Activated T-helper 2 cell treated with anti-CD3 and anti-CD28 coated beads, Interferon-gamma antibody, Interleukin-2, Interleukin-4, amounts not matched to agents 10 μg/mL and 5 μg/mL and 100 μg/mL, durations not matched to agents 14 hours and 24 hours and 36 hours (primary cell): ENCODE measurements at regions not wholly inside any gene's neighbourhood (a gene's known extent, or its start where the extent isn't known, plus 50 kb on each side); places are given as distances from the start of the nearest gene placed in this dataset.

Source experiments
- DNase-seq: peaks from one replicate; pipeline ENCODE4 v3.0.0; 2021; ENCODE audit warnings: low spot score
- H3K27ac Mint-ChIP-seq: one replicate; pipeline ENCODE4 v1.8.0; 2021; ENCODE audit warnings: mixed read lengths
- H3K27me3 Mint-ChIP-seq: one replicate; pipeline ENCODE4 v1.8.0; 2021; ENCODE audit warnings: low read depth, mixed read lengths
- H3K36me3 Mint-ChIP-seq: one replicate; pipeline ENCODE4 v1.8.0; 2021; ENCODE audit warnings: low read depth, mixed read lengths
- H3K4me1 Mint-ChIP-seq: one replicate; pipeline ENCODE4 v1.8.0; 2021; ENCODE audit warnings: low read depth, mixed read lengths
- H3K4me3 Mint-ChIP-seq: one replicate; pipeline ENCODE4 v1.8.0; 2021; ENCODE audit warnings: low read depth, mild to moderate bottlenecking, moderate library complexity, mixed read lengths
- H3K9me3 Mint-ChIP-seq: one replicate; pipeline ENCODE4 v1.8.0; 2021; ENCODE audit warnings: mixed read lengths
- intact Hi-C: fragments of 100-400 bp; cut with micrococcal nuclease; formaldehyde crosslinking; loops from one replicate; pipeline ENCODE4 v1.15.1; 2023

DNA sequence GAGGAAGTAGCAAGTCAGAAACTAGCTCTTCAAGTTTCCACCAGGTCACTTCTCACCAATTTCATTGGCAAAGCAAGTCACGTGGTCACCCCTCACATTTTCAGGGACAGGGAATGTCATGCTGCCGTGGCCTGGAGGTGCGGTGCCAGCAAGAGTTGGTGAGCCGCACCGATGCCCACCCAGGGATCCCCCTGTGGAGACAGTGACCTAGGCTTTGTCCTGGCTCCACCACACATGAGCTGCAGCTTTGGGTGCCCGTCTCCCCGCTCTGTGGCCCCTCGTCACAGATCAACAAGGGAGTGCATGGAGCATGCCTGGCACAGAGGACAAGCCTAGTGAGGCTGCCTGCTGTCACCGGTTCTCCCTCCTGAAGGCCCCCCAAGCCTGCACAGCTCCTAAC lies 226.7 kb upstream of the PPP2R2D start:
- H3K9me3 Mint-ChIP-seq = peaks cover 3% of the 10 kb centered on the region

DNA sequence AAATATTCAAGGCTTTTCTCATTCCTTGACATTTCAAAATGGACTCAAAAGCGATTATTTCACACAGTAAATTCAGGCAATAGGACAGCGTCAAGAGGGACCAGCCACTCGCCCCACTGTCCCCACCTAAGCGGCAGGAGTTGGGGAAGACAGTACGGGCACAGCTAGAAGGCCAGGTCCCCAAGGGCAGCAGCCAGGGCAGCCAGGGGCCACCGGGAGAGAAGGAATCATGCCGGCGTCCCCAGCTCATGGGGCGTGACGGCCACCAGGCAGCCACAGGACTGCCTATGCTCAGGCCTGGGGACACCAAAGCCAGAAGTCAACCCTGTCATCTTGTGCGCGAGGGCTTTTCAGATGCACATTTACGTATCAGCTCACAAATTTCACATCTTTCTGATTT lies 225.7 kb upstream of the PPP2R2D start:
- Mint-ChIP-seq H3K27me3 (no peaks in the 10 kb centered on the region), H3K4me1 (no peaks in the 10 kb centered on the region), H3K36me3 (no peaks in the 10 kb centered on the region), H3K4me3 (no peak overlapping the region), H3K9me3 (peaks cover 3% of the 10 kb centered on the region), H3K27ac (no peak overlapping the region)
- intact Hi-C loops = no loop called here
- no peak for DNase-seq

More for the DNA sequence above, 226.7 kb upstream of the PPP2R2D start:
- Mint-ChIP-seq H3K27me3 (no peaks in the 10 kb centered on the region), H3K36me3 (no peaks in the 10 kb centered on the region), H3K4me3 (no peak overlapping the region), H3K4me1 (no peaks in the 10 kb centered on the region), H3K27ac (no peak overlapping the region)
- DNase-seq = no peak
- intact Hi-C loops = no loop called here

DNA sequence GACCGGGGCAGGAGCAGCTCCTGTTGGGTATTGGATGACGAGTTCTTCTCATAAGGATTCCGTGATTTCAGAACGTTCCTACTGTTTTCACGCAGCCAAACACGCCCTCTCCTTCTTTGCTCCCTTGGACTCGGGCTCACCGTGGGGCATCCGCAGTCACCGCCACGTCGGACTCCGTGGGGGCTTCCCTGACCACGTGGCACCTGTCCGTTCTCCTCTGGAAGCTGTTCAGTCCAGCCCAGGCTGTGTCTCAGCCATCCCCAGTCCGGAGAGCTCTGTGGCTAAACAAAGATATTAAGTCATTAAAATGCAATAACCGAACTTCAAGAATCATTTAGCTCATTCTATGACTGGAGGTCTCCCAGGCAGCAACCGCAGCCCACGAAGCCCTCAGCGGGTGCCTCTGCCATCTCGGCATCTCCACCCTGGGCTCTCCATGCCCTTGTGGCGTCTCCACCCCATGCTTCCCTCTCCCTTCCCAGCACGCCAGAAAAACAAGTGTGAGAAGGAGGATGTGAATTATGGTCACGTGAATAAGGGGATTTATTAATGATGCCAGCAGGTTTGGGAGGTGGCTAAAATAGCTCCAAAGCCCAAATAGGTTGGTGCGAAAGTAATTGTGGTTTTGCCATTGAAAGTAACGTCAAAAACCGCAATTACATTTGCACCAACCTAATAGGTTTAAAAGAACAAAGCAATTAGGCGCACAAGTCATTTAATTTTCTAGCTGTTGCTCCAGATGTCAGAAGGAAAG lies 224.6 kb upstream of the PPP2R2D start:
- Mint-ChIP-seq H3K36me3 (no peaks in the 10 kb centered on the region), H3K4me1 (no peaks in the 10 kb centered on the region), H3K9me3 (peaks cover 3% of the 10 kb centered on the region), H3K27me3 (no peaks in the 10 kb centered on the region), H3K27ac (no peak overlapping the region), H3K4me3 (no peak overlapping the region)
- DNase-seq = no peak
- intact Hi-C loops = no loop called here

DNA sequence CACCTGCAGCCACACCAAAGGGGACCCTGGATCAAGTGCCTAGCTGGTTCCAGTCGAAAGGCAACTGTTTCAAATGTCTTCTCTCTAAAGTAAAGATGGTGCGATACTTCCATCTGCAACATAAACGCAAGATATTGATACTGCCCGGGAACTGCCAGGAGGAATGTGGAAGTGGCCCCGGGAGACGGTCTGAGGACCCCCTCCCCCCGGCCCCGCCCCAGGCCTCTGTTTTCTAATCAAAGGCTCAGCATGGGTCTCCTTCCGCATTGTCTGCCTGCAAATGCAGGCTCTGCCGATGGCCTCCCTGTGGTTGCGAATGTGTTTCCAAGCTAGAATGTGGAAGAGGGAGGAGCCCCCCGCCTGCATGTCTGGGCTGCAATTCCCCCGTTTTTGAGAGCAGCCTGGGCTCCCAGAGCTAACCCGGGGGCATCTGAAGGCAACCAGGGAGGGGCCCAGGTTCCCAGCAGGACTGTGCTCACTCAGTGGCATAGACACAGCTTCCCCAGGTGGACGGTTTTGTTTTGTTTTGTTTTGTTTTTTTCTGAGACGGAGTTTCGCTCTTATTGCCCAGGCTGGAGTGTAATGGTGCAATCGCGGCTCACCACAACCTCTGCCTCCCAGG lies 223.9 kb upstream of the PPP2R2D start:
- Mint-ChIP-seq H3K27ac (no peak overlapping the region), H3K9me3 (peaks cover 3% of the 10 kb centered on the region), H3K36me3 (no peaks in the 10 kb centered on the region), H3K4me1 (no peaks in the 10 kb centered on the region), H3K4me3 (no peak overlapping the region), H3K27me3 (no peaks in the 10 kb centered on the region)
- intact Hi-C loops = no loop called here
- DNase-seq = no peak

DNA sequence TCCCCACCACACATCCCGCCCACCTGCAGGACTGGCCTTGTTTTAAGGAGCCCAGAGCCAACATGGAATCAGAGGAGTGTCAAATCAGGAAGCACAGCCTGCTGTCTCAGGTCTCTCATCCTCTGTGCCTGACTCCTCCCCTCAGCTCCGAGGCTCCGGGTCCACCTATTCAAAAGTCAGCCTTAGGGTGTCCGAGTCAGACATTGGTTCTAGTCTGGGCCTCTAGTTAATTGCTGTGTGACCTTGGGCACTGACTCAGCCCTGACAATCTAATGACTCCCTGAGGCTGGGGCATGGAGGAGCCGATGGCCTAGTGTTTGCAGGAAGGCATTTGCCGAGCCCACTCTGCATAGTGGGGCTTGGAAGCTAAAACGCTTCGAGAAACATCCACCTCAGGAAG lies 223.1 kb upstream of the PPP2R2D start:
- Mint-ChIP-seq H3K27me3 (no peaks in the 10 kb centered on the region), H3K4me3 (no peak overlapping the region), H3K27ac (no peak overlapping the region), H3K36me3 (no peaks in the 10 kb centered on the region), H3K4me1 (no peaks in the 10 kb centered on the region), H3K9me3 (no peaks in the 10 kb centered on the region)
- intact Hi-C loops = no loop called here
- no peak for DNase-seq

DNA sequence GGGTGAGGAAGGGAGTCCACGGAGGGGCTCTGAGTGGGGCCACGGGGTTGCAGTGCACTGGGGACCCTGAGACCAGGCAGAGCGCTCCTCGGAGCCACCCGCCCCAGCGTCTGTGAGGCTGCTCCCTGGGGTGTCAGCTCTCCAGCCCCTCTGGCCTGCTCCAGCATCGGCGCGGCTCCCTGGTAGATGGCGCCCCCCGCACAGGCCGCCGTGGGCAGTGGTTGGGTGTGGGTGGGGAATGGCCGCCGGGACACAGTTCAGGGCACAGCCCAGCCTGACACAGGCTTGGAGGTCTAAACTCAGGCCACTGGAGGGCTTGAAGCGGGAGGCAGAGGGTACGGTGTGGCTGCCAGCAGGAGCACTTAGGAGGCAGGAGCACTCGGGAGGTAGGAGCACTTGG lies 222.6 kb upstream of the PPP2R2D start:
- H3K4me1 Mint-ChIP-seq = no peaks in the 10 kb centered on the region
- no peak overlapping the region for H3K27ac Mint-ChIP-seq
- H3K4me3 Mint-ChIP-seq = no peak overlapping the region
- DNase-seq = no peak
- H3K36me3 Mint-ChIP-seq = no peaks in the 10 kb centered on the region
- intact Hi-C loops = no loop called here
- H3K27me3 Mint-ChIP-seq = no peaks in the 10 kb centered on the region
- H3K9me3 Mint-ChIP-seq = no peaks in the 10 kb centered on the region

DNA sequence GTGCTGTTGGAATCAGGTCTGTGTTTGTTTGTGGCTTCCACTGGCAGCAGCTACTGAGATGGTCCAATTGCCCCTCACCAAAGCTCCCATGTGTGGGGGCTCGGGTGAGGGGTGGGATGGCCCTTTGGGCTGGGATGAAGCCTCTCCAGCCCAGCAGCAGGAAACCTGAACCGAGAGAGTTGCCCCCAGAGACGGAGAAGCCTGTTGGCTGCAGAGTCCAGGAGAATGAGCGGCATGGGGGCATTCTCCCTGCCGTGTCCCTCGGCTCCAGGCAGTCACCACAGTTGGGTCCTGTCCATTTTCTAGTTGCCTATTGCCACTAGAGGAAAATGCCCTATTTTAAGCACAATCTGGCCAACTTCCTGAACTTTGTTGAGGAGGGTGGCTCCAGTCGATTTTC lies 222.2 kb upstream of the PPP2R2D start:
- Mint-ChIP-seq H3K27me3 (no peaks in the 10 kb centered on the region), H3K4me3 (no peak overlapping the region), H3K27ac (no peak overlapping the region), H3K36me3 (no peaks in the 10 kb centered on the region), H3K4me1 (no peaks in the 10 kb centered on the region), H3K9me3 (no peaks in the 10 kb centered on the region)
- no peak for DNase-seq
- intact Hi-C loops = no loop called here

DNA sequence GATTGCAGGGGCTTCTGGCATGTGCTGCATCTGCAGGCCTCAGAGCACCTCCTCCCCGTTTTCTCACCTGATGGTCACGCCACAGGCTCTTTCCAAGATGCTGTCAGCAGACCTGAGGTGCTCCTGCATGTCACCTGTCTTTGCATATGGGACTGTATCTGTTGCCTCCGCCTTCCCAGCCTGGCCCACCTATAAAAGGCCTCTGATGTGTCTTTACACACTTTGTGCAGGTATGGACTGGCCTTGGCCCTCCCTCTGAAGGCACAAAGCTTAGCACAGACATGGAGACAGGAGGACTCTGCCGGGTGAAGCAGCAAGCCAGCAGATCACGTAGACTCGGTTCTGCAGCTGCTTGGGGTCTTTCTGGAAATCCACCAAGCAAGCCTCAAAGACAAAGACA lies 220.9 kb upstream of the PPP2R2D start:
- DNase-seq = no peak
- H3K27me3 Mint-ChIP-seq = no peaks in the 10 kb centered on the region
- no peak overlapping the region for H3K27ac Mint-ChIP-seq
- H3K4me1 Mint-ChIP-seq = no peaks in the 10 kb centered on the region
- H3K4me3 Mint-ChIP-seq = no peak overlapping the region
- no peaks in the 10 kb centered on the region for H3K36me3 Mint-ChIP-seq
- intact Hi-C loops = no loop called here
- no peaks in the 10 kb centered on the region for H3K9me3 Mint-ChIP-seq

DNA sequence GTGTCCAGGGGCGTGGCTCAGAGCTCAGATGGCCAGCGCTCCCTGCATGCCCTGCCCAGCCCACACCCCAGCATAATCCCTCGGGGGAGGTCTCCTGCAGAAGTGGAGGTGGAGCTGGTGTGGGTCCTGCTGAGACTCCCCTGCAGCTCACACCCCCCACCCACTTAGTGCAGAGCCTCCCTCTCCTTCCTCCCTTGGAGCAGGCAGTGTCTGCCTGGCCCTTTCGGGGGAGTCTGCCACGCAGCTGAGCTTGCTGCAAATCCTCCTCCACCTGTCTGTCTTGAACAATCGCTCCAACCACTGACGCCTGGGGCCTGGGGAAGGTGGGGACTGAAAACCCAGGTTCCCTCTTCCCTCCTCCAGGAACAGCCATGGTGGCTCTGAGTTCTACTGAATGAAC lies 219.7 kb upstream of the PPP2R2D start:
- no peaks in the 10 kb centered on the region for H3K36me3 Mint-ChIP-seq
- no peaks in the 10 kb centered on the region for H3K27me3 Mint-ChIP-seq
- no peaks in the 10 kb centered on the region for H3K9me3 Mint-ChIP-seq
- H3K4me3 Mint-ChIP-seq = no peak overlapping the region
- H3K27ac Mint-ChIP-seq = no peak overlapping the region
- no peak for DNase-seq
- intact Hi-C loops = no loop called here
- no peaks in the 10 kb centered on the region for H3K4me1 Mint-ChIP-seq

DNA sequence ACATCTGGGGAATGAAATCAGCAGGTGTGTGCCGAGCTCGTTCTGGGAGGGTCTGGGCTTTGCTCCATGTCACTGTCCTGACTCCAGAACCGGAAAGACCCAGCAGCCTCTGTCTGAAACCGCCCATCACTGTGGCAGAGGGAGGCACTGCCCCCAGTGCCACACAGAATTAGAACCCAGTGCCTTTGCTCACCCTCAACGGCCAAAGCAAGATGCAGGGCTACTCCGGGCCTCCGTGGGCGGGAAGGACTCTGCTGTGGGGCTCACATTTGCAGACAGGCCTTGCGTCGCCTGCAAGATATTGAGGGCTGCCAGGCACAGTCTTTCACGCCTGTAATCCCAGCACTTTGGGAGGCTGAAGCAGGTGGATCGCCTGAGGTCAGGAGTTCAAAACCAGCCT lies 219.2 kb upstream of the PPP2R2D start:
- Mint-ChIP-seq H3K4me1 (no peaks in the 10 kb centered on the region), H3K9me3 (no peaks in the 10 kb centered on the region), H3K4me3 (no peak overlapping the region), H3K27me3 (no peaks in the 10 kb centered on the region), H3K27ac (no peak overlapping the region), H3K36me3 (no peaks in the 10 kb centered on the region)
- intact Hi-C loops = no loop called here
- DNase-seq = no peak

DNA sequence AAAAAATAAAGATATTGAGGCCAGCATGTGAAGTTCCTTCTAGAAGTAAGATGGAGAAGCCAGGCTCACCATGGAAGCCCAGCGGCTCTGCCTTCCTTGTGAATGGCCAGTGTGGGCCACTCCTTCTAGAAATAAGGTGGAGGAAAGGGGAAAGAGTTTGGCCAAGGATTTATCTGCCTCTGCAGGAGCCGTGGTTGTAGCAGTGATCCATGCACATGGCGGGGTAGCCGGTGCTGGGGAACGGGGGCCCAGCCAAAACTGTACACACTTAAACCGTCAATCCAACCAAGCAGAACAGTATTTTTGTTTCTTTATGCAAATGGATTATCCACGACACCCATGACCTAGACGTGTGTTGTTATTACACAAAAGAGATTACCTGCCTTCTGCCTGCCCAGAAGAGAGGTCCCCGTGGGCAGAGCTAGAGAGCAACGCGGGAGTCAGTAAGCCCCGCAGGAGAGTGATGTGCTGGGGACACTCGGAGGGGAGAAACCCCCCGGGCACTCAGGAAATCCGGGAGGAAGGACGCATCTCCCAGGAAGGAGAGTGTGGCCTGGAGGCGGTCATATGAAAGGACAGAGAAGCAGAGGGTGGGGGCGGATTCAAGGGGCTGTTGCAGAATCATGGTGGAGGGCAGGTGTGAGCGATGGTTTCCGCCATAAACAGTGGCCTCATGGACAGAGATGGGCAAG lies 218.4 kb upstream of the PPP2R2D start:
- no peaks in the 10 kb centered on the region for H3K4me1 Mint-ChIP-seq

DNA sequence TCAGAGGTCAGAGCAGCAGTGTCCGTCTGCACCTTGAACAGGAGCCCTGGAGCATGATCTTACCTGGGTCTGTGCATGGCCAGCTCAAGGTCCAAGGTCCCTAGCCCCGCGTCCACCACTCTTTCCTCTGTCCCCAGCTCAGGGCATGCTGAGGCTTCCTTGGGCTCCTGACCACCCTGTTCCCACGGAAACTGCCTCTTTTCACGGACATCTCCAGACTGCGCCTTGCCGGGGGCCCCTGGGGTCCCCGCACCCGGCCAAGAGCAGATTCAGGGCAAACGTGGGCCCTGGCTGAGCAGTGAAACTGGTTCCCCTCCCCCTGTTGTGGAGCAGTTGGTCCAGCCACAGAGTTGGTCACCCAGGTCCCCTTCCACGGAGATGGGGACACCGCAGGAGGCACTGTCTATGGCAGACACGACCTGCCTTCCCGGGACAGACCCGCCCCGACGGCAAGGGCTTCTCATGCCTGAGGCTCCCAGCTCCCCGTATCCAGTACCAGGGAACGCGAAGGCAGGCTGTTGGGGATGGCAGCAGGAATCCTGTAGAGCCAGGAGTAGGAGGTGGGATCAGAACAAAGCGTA lies 217.4 kb upstream of the PPP2R2D start:
- Mint-ChIP-seq H3K4me1 (no peaks in the 10 kb centered on the region), H3K36me3 (no peaks in the 10 kb centered on the region), H3K27me3 (no peaks in the 10 kb centered on the region), H3K27ac (no peak overlapping the region), H3K4me3 (no peak overlapping the region), H3K9me3 (no peaks in the 10 kb centered on the region)
- intact Hi-C loops = no loop called here
- no peak for DNase-seq

More for the DNA sequence above, 218.4 kb upstream of the PPP2R2D start:
- DNase-seq = no peak
- intact Hi-C loops = no loop called here
- no peaks in the 10 kb centered on the region for H3K9me3 Mint-ChIP-seq
- no peak overlapping the region for H3K27ac Mint-ChIP-seq
- no peaks in the 10 kb centered on the region for H3K36me3 Mint-ChIP-seq
- no peak overlapping the region for H3K4me3 Mint-ChIP-seq
- H3K27me3 Mint-ChIP-seq = no peaks in the 10 kb centered on the region

DNA sequence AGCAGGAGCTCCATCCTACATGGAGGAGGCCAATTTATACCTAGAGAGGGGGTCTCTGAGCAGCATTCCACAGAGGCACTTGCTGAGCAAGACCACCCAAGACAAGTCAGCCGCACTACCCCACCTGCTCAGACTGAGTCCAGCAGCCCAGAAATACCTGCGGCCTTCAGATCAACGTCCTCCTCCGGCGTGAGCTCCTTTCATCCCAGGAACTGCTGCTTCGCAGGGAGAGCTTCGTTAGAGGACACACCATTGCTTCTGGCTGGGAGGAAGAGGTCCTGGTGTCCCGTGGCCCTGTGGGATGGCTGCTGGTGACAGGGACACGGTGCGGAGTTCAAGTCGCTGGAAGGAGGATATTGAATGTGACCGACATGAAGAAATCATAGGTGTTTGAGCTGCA lies 216.9 kb upstream of the PPP2R2D start:
- H3K9me3 Mint-ChIP-seq = no peaks in the 10 kb centered on the region
- H3K4me3 Mint-ChIP-seq = no peak overlapping the region
- no peaks in the 10 kb centered on the region for H3K4me1 Mint-ChIP-seq
- H3K27me3 Mint-ChIP-seq = no peaks in the 10 kb centered on the region
- no peak overlapping the region for H3K27ac Mint-ChIP-seq
- no peak for DNase-seq
- intact Hi-C loops = no loop called here
- no peaks in the 10 kb centered on the region for H3K36me3 Mint-ChIP-seq
